H9 (cell line): ENCODE measurements at regions not wholly inside any gene's neighbourhood (a gene's known extent, or its start where the extent isn't known, plus 50 kb on each side); places are given as distances from the start of the nearest gene placed in this dataset.

Experiments used
- DNase-seq: peaks from one replicate; pipeline ENCODE4 v3.0.0-alpha.2; 2017
- H2AFZ ChIP-seq: one replicate; pipeline ENCODE4 v1.6.1; 2013; ENCODE audit warnings: mild to moderate bottlenecking, low read length, control low read depth, moderate library complexity
- H2AK5ac ChIP-seq: 2 replicates; pipeline ENCODE4 v1.6.1; 2013; ENCODE audit warnings: low read length, control low read depth, mixed read lengths; ENCODE audit not compliant: insufficient read length
- H2BK120ac ChIP-seq: one replicate; pipeline ENCODE4 v1.6.1; 2013; ENCODE audit warnings: low read depth, mild to moderate bottlenecking, low read length, control low read depth, inconsistent platforms; ENCODE audit not compliant: poor library complexity, severe bottlenecking
- H2BK12ac ChIP-seq: 2 replicates; pipeline ENCODE4 v1.6.1; 2013; ENCODE audit warnings: low read length, control low read depth, mixed read lengths, low read depth; ENCODE audit not compliant: insufficient read length
- H2BK15ac ChIP-seq: 2 replicates; pipeline ENCODE4 v1.6.1; 2013; ENCODE audit warnings: low read depth, low read length, control low read depth
- H2BK20ac ChIP-seq: one replicate; pipeline ENCODE4 v1.6.1; 2013; ENCODE audit warnings: low read depth, mild to moderate bottlenecking, low read length, control low read depth, inconsistent platforms; ENCODE audit not compliant: poor library complexity, severe bottlenecking
- H2BK5ac ChIP-seq: 2 replicates; pipeline ENCODE4 v1.6.1; 2013; ENCODE audit warnings: low read length, control low read depth, mixed read lengths; ENCODE audit not compliant: insufficient read length
- H3K14ac ChIP-seq: 2 replicates; pipeline ENCODE4 v1.6.1; 2013; ENCODE audit warnings: low read length, control low read depth; ENCODE audit not compliant: insufficient read depth
- H3K18ac ChIP-seq: 2 replicates; pipeline ENCODE4 v1.6.1; 2013; ENCODE audit warnings: low read depth, mild to moderate bottlenecking, mixed read lengths, low read length, control low read depth; ENCODE audit not compliant: insufficient read length
- H3K23ac ChIP-seq: 2 replicates; pipeline ENCODE4 v1.6.1; 2013; ENCODE audit warnings: low read length, control low read depth, mixed read lengths, low read depth; ENCODE audit not compliant: insufficient read length
- H3K23me2 ChIP-seq: 2 replicates; pipeline ENCODE4 v1.6.1; 2013; ENCODE audit warnings: low read depth, mild to moderate bottlenecking, mixed read lengths, low read length, control low read depth; ENCODE audit not compliant: insufficient read length, poor library complexity, severe bottlenecking
- H3K27ac ChIP-seq: 2 replicates; pipeline ENCODE4 v1.5.1; 2013; ENCODE audit warnings: low read length, control low read depth, mixed read lengths, low read depth; ENCODE audit not compliant: insufficient read length
- H3K27me3 ChIP-seq: 2 replicates; pipeline ENCODE4 v1.6.1; 2013; ENCODE audit warnings: low read length, control low read depth, inconsistent platforms; ENCODE audit not compliant: insufficient read depth
- H3K4ac ChIP-seq: 2 replicates; pipeline ENCODE4 v1.6.1; 2013; ENCODE audit warnings: low read depth, mild to moderate bottlenecking, control low read depth, inconsistent platforms, low read length, moderate library complexity
- H3K4me1 ChIP-seq: 2 replicates; pipeline ENCODE4 v1.6.1; 2013; ENCODE audit warnings: low read length, control low read depth, inconsistent platforms; ENCODE audit not compliant: insufficient read depth
- H3K4me2 ChIP-seq: 2 replicates; pipeline ENCODE4 v1.6.1; 2013; ENCODE audit warnings: low read length, control low read depth, mixed read lengths; ENCODE audit not compliant: insufficient read length, insufficient read depth
- H3K56ac ChIP-seq: 2 replicates; pipeline ENCODE4 v1.6.1; 2013; ENCODE audit warnings: low read depth, mild to moderate bottlenecking, mixed read lengths, low read length, control low read depth; ENCODE audit not compliant: insufficient read length
- H3K79me1 ChIP-seq: 2 replicates; pipeline ENCODE4 v1.6.1; 2013; ENCODE audit warnings: low read depth, mild to moderate bottlenecking, moderate library complexity, low read length, control low read depth, inconsistent platforms; ENCODE audit not compliant: insufficient read depth, poor library complexity, severe bottlenecking
- H3K79me2 ChIP-seq: 2 replicates; pipeline ENCODE4 v1.6.1; 2013; ENCODE audit warnings: low read length, control low read depth, inconsistent platforms; ENCODE audit not compliant: insufficient read depth
- H3K9ac ChIP-seq: 2 replicates; pipeline ENCODE4 v1.6.1; 2013; ENCODE audit warnings: low read length, control low read depth, mixed read lengths; ENCODE audit not compliant: insufficient read length; ENCODE audit errors: extremely low read depth
- H3K9me3 ChIP-seq: one replicate; pipeline ENCODE4 v1.6.1; 2013; ENCODE audit warnings: low read depth, low read length, inconsistent platforms; ENCODE audit not compliant: control insufficient read depth
- H3T11ph ChIP-seq: one replicate; pipeline ENCODE4 v1.6.1; 2013; ENCODE audit warnings: mild to moderate bottlenecking, low read length, control low read depth, inconsistent platforms
- H4K20me1 ChIP-seq: one replicate; pipeline ENCODE4 v1.6.1; 2013; ENCODE audit not compliant: control insufficient read depth, insufficient read length, insufficient read depth
- H4K5ac ChIP-seq: 2 replicates; pipeline ENCODE4 v1.6.1; 2013; ENCODE audit warnings: low read depth, mild to moderate bottlenecking, mixed read lengths, low read length, control low read depth; ENCODE audit not compliant: insufficient read length
- H4K8ac ChIP-seq: replicated peaks from 2 replicates; pipeline ENCODE4 v1.6.1; 2013; ENCODE audit warnings: low read length, control low read depth, mixed read lengths, low read depth; ENCODE audit not compliant: insufficient read length
- H4K91ac ChIP-seq: 2 replicates; pipeline ENCODE4 v1.6.1; 2013; ENCODE audit warnings: low read depth, mild to moderate bottlenecking, moderate library complexity, mixed read lengths, low read length, control low read depth; ENCODE audit not compliant: insufficient read length
- H3K27ac Mint-ChIP-seq, 3 experiments: 2 replicates in 2 of 3; 3 replicates in 1 of 3; pipeline ENCODE4 v1.8.0; 2020 to 2021; ENCODE audit warnings: mixed read lengths in 3 of 3, mild to moderate bottlenecking in 1 of 3, moderate library complexity in 1 of 3
- H3K27me3 Mint-ChIP-seq: 2 replicates; pipeline ENCODE4 v1.8.0; 2021; ENCODE audit warnings: low read depth, mild to moderate bottlenecking, moderate library complexity, mixed read lengths
- H3K36me3 Mint-ChIP-seq, 3 experiments: 2 replicates in 2 of 3; 3 replicates in 1 of 3; pipeline ENCODE4 v1.8.0; 2020 to 2021; ENCODE audit warnings: low read depth in 3 of 3, mixed read lengths in 3 of 3; ENCODE audit not compliant: insufficient read depth in 1 of 3
- H3K4me1 Mint-ChIP-seq, 2 experiments: 2 replicates each; pipeline ENCODE4 v1.8.0; 2020; ENCODE audit warnings: mixed read lengths in 2 of 2
- H3K4me3 Mint-ChIP-seq, 2 experiments: 2 replicates in 1 of 2; 3 replicates in 1 of 2; pipeline ENCODE4 v1.8.0; 2020 to 2021; ENCODE audit warnings: mild to moderate bottlenecking in 2 of 2, mixed read lengths in 2 of 2, moderate library complexity in 1 of 2
- H3K9me3 Mint-ChIP-seq, 2 experiments: 2 replicates in 1 of 2; 3 replicates in 1 of 2; pipeline ENCODE4 v1.8.0; 2020; ENCODE audit warnings: mild to moderate bottlenecking in 2 of 2, mixed read lengths in 2 of 2, moderate library complexity in 1 of 2
- WGBS: extraction: QIAGEN DNeasy Blood & Tissue Kit; methylation state at CpG from one replicate; pipeline ENCODE4 v1.1.7; 2013; ENCODE audit warnings: missing lambda C conversion rate, low lambda C conversion rate, mixed read lengths; ENCODE audit not compliant: insufficient read length; ENCODE audit errors: extremely low coverage; 5-methylcytosine and 5-hydroxymethylcytosine counted together
- TF ChIP-seq, protein P1 (sequence below): fragments of 200-600 bp; sonication (generic); conservative IDR thresholded peaks from 3 replicates; pipeline ENCODE4 v1.8.0; 2021; ENCODE audit warnings: antibody characterized with exemption, mild to moderate bottlenecking

- no peaks in the 10 kb centered on the region; a peak in 2 of 7 replicates for H3K36me3 Mint-ChIP-seq
- Histone ChIP-seq H3K23ac (no peak overlapping the region), H2BK120ac (no peak overlapping the region), H3T11ph (no peak overlapping the region), H3K23me2 (no peaks in the 10 kb centered on the region), H2AK5ac (no peak overlapping the region), H3K9ac (no peak overlapping the region), H3K4me1 (no peaks in the 10 kb centered on the region), H3K4ac (no peak overlapping the region), H3K9me3 (no peaks in the 10 kb centered on the region), H3K27me3 (no peaks in the 10 kb centered on the region), H4K5ac (no peak overlapping the region), H3K4me2 (no peak overlapping the region), H4K8ac (no peak overlapping the region), H3K14ac (no peak overlapping the region), H3K27ac (no peak overlapping the region), H2BK15ac (no peak overlapping the region), H3K79me2 (no peaks in the 10 kb centered on the region), H2BK12ac (no peak overlapping the region), H3K79me1 (no peaks in the 10 kb centered on the region), H4K20me1 (no peaks in the 10 kb centered on the region), H3K18ac (no peak overlapping the region), H3K56ac (no peak overlapping the region), H2AFZ (no peak overlapping the region), H2BK20ac (no peak overlapping the region), H4K91ac (no peak overlapping the region), H2BK5ac (no peak overlapping the region)
- no peak for DNase-seq
- peaks cover 4% of the 10 kb centered on the region; the same call in 1 of the 2 replicates for H3K27me3 Mint-ChIP-seq
- peaks cover 0 to 2% of the 10 kb centered on the region in 2 experiments; a peak in 1 of 5 replicates for H3K9me3 Mint-ChIP-seq
- peaks cover 25 to 32% of the 10 kb centered on the region in 2 experiments for H3K4me1 Mint-ChIP-seq
- no peak overlapping the region for H3K4me3 Mint-ChIP-seq
- no CpG with 5 or more reads among the region's 9 CpGs for WGBS
- no peak overlapping the region for H3K27ac Mint-ChIP-seq
- TF ChIP-seq, protein P1, sequence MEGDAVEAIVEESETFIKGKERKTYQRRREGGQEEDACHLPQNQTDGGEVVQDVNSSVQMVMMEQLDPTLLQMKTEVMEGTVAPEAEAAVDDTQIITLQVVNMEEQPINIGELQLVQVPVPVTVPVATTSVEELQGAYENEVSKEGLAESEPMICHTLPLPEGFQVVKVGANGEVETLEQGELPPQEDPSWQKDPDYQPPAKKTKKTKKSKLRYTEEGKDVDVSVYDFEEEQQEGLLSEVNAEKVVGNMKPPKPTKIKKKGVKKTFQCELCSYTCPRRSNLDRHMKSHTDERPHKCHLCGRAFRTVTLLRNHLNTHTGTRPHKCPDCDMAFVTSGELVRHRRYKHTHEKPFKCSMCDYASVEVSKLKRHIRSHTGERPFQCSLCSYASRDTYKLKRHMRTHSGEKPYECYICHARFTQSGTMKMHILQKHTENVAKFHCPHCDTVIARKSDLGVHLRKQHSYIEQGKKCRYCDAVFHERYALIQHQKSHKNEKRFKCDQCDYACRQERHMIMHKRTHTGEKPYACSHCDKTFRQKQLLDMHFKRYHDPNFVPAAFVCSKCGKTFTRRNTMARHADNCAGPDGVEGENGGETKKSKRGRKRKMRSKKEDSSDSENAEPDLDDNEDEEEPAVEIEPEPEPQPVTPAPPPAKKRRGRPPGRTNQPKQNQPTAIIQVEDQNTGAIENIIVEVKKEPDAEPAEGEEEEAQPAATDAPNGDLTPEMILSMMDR, result no peak
Measured at GRCh38 chr9:89745601-89746376, 141.0 kb downstream of the GADD45G start.
